Stomach smooth muscle (tissue), 2 donors: ENCODE measurements at regions not wholly inside any gene's neighbourhood (a gene's known extent, or its start where the extent isn't known, plus 50 kb on each side); places are given as distances from the start of the nearest gene placed in this dataset.

Source experiments
- H3K27ac ChIP-seq: one replicate; pipeline ENCODE4 v1.7.0; 2013; ENCODE audit warnings: mild to moderate bottlenecking, low read length, inconsistent platforms
- H3K27me3 ChIP-seq, 2 donors: one replicate each; pipeline ENCODE4 v1.7.0; 2013; ENCODE audit warnings: low read length in 2 of 2; ENCODE audit not compliant: insufficient read depth in 2 of 2, control insufficient read depth in 1 of 2
- H3K36me3 ChIP-seq, 2 donors: one replicate each; pipeline ENCODE4 v1.7.0; 2013; ENCODE audit warnings: low read length in 2 of 2; ENCODE audit not compliant: control insufficient read depth in 2 of 2, insufficient read depth in 2 of 2
- H3K4me1 ChIP-seq: one replicate; pipeline ENCODE4 v1.7.0; 2013; ENCODE audit warnings: low read length; ENCODE audit not compliant: control insufficient read depth, insufficient read depth
- H3K4me3 ChIP-seq, 2 donors: one replicate each; pipeline ENCODE4 v1.7.0; 2013; ENCODE audit warnings: low read length in 2 of 2
- H3K9ac ChIP-seq, 2 donors: one replicate each; pipeline ENCODE4 v1.7.0; 2013; ENCODE audit warnings: low read length in 2 of 2, mild to moderate bottlenecking in 1 of 2
- H3K9me3 ChIP-seq, 2 donors: one replicate each; pipeline ENCODE4 v1.7.0; 2013; ENCODE audit warnings: low read length in 2 of 2; ENCODE audit not compliant: control insufficient read depth in 2 of 2
- donor health status: healthy.
- donor health status: Pancreatic carcinoma.

DNA sequence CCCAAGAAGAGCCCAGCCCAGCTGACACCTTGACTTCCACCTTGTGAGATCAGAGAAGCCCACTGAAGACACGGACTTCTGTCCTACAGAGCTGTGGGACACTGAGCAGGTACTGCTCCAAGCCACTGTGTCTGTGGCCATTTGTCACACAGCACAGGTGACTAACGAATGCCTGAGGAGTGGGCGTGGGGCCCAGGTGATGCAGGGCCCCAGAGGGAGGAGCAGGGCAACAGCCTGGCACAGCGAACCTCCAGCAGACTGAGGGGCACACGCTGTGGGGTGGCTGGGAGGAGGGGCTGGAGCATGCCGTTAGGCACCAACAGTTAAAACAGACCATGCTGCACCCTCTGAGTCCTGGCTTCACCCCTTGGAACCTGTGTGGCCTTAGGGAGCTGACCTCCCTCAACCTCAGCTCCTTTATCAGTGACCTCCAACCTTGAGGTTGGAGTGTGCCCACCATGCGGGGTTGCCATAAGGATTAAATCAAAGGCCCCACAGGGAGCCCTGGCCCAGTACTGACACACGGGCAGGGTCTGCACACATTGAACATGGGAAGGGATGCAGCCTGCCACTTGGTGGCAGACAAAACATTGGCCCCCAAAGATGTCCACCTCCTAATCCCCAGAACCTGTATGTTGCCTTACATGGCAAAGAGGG, 119.9 kb upstream of the CST7 start:
- H3K9ac ChIP-seq: no peak overlapping the region
- no peaks in the 10 kb centered on the region for H3K4me1 ChIP-seq
- peaks cover 3 to 5% of the 10 kb centered on the region in 2 donors for H3K9me3 ChIP-seq
- no peak overlapping the region for H3K27ac ChIP-seq
- H3K4me3 ChIP-seq: no peak overlapping the region
- no peaks in the 10 kb centered on the region for H3K36me3 ChIP-seq
- H3K27me3 ChIP-seq: no peaks in the 10 kb centered on the region

- no peaks in the 10 kb centered on the region for H3K36me3 ChIP-seq
- no peak overlapping the region for H3K4me3 ChIP-seq
- H3K9me3 ChIP-seq: peaks cover 2 to 5% of the 10 kb centered on the region in 2 donors
- no peaks in the 10 kb centered on the region for H3K27me3 ChIP-seq
- no peak overlapping the region for H3K27ac ChIP-seq
- no peak overlapping the region for H3K9ac ChIP-seq
- H3K4me1 ChIP-seq: no peaks in the 10 kb centered on the region
Observed at GRCh38 chr20:24829649-24830370, 119.3 kb upstream of the CST7 start.

GRCh38 chr20:24830649-24831048, 118.4 kb upstream of the CST7 start:
- no peak overlapping the region for H3K27ac ChIP-seq
- no peaks in the 10 kb centered on the region for H3K27me3 ChIP-seq
- H3K9me3 ChIP-seq: peaks cover 0 to 5% of the 10 kb centered on the region in 2 donors
- H3K36me3 ChIP-seq: no peaks in the 10 kb centered on the region
- H3K9ac ChIP-seq: no peak overlapping the region
- no peak overlapping the region for H3K4me3 ChIP-seq
- no peaks in the 10 kb centered on the region for H3K4me1 ChIP-seq

DNA sequence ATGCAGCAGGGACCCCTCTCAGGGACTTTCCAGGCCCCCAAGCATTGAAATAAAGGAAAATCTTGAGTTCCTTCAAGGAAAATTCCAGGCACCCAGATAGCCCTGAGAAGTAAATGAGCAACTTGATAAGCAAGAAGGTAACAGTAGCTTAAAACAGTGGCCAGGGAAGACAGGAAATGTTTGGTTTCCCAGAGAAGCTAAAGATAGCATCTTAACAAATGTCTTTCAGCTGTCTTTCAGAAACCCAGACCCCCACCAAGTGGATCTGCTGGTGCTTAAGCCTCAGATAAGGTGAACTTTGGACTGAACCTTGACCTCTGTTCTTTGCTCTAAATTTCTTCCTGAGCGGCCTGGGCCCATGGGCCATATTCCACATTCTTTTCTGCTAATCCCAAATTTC, 117.8 kb upstream of the CST7 start:
- peaks cover 0 to 5% of the 10 kb centered on the region in 2 donors for H3K9me3 ChIP-seq
- no peaks in the 10 kb centered on the region for H3K4me1 ChIP-seq
- H3K36me3 ChIP-seq: no peaks in the 10 kb centered on the region
- no peak overlapping the region for H3K27ac ChIP-seq
- no peaks in the 10 kb centered on the region for H3K27me3 ChIP-seq
- no peak overlapping the region for H3K9ac ChIP-seq
- H3K4me3 ChIP-seq: no peak overlapping the region

- Histone ChIP-seq H3K9me3 (peaks cover 0 to 5% of the 10 kb centered on the region in 2 donors), H3K27me3 (peaks cover 0 to 3% of the 10 kb centered on the region in 2 donors), H3K9ac (no peak overlapping the region), H3K4me1 (no peaks in the 10 kb centered on the region), H3K36me3 (no peaks in the 10 kb centered on the region), H3K4me3 (no peak overlapping the region), H3K27ac (no peak overlapping the region)
Observed at GRCh38 chr20:24832518-24832917, 116.6 kb upstream of the CST7 start.

DNA sequence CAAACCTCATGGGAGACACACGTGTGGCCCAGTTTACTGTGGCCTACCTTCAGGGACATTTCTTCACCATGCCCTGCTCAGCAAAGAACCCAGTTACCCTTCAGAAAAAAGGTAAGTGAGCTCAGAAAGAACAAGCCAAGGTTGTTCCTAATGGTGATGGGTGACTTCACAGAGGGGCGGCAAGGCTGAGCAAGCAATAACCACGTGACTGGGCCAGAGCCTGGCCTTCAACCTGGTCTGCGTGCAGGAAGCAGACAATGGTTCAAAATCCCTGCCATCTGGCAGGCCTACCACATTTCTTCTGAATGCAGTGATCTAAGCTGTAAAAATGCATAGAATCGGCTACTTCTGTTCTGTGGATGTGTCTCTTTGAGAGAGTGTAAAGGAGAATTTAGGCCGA, 115.5 kb upstream of the CST7 start:
- H3K9me3 ChIP-seq: peaks cover 0 to 5% of the 10 kb centered on the region in 2 donors
- no peak overlapping the region for H3K27ac ChIP-seq
- no peaks in the 10 kb centered on the region for H3K36me3 ChIP-seq
- H3K4me1 ChIP-seq: no peaks in the 10 kb centered on the region
- no peak overlapping the region for H3K9ac ChIP-seq
- no peak overlapping the region for H3K4me3 ChIP-seq
- peaks cover 0 to 3% of the 10 kb centered on the region in 2 donors for H3K27me3 ChIP-seq

DNA sequence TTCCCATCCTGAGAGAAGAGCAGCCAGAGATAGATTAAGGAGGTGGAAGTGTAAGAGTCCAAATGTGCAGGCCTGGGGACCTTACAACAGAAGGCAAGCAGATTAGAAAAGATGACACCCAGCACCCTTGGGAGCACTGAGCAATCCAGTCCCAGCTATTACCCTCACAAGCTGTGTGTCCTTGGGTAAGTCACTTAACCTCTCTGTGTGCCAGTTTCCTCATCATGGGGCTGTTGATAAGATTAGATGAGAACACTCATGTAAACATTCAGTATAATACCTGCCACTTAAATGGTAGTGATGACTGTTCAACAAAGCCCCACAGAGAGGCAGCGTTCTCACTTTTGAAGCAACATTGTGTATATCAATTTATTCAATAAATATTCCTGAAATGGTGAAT, 114.8 kb upstream of the CST7 start:
- Histone ChIP-seq H3K36me3 (no peaks in the 10 kb centered on the region), H3K9me3 (peaks cover 0 to 5% of the 10 kb centered on the region in 2 donors), H3K4me3 (no peak overlapping the region), H3K27me3 (peaks cover 0 to 3% of the 10 kb centered on the region in 2 donors), H3K9ac (no peak overlapping the region), H3K27ac (no peak overlapping the region), H3K4me1 (no peaks in the 10 kb centered on the region)

GRCh38 chr20:24835195-24835594, 113.9 kb upstream of the CST7 start:
- no peak overlapping the region for H3K9ac ChIP-seq
- H3K9me3 ChIP-seq: peaks cover 0 to 5% of the 10 kb centered on the region in 2 donors
- H3K4me3 ChIP-seq: no peak overlapping the region
- H3K27ac ChIP-seq: no peak overlapping the region
- peaks cover 0 to 3% of the 10 kb centered on the region in 2 donors for H3K27me3 ChIP-seq
- H3K4me1 ChIP-seq: no peaks in the 10 kb centered on the region
- no peaks in the 10 kb centered on the region for H3K36me3 ChIP-seq

DNA sequence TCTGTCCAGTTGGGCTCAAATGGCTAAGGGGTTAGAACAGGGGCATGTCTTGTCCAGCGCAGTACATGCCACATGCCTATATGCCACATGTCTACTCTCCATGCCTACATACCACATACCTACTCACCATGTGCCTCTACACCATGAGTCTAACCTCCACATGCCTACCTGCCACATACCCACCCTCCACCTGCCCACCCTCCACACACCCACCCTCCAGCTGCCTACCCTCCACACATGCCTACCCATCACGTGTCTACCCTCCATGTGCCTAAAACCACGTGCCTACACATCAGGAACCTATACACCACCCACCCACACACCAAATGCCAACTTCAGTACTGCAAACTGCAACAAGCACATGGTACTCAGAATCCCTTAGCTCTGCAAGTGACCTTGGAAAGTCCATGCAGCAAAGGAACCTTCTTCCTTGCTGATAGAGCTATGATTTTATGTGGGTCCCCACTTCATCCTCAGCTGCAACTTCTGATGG, 113.0 kb upstream of the CST7 start:
- Histone ChIP-seq H3K36me3 (no peaks in the 10 kb centered on the region), H3K9me3 (no peaks in the 10 kb centered on the region)

GRCh38 chr20:24836661-24837299, 112.3 kb upstream of the CST7 start:
- Histone ChIP-seq H3K4me1 (no peaks in the 10 kb centered on the region), H3K9me3 (no peaks in the 10 kb centered on the region), H3K4me3 (no peak overlapping the region), H3K27me3 (peaks cover 3% of the 10 kb centered on the region in 2 donors), H3K9ac (no peak overlapping the region), H3K36me3 (no peaks in the 10 kb centered on the region), H3K27ac (no peak overlapping the region)

More for the DNA sequence above, 113.0 kb upstream of the CST7 start:
- Histone ChIP-seq H3K27me3 (peaks cover 3% of the 10 kb centered on the region in 2 donors), H3K4me3 (no peak overlapping the region), H3K4me1 (no peaks in the 10 kb centered on the region), H3K9ac (no peak overlapping the region), H3K27ac (no peak overlapping the region)
